ENCODE measurements at regions not wholly inside any gene's neighbourhood (a gene's known extent, or its start where the extent isn't known, plus 50 kb on each side); places are given as distances from the start of the nearest gene placed in this dataset.

DNA sequence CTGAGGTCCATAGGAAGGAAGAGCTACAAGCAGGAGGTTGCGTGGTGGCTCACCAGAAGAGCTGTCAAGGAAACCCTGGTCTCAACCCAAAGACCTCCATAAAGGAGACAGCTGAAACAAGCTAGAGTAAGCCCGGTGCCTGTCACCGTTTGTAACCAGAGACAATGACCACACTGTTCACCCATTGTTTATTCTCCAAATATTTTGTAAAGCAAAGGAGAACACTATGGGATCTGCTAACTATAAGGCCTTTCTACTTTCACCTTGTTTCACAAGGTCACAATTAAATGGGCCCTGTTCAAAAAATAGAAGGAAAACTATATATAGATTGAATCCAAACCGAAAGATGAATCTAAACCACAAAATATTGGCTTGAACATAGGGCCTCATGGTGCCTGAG, 128.9 kb upstream of the TPRG1 start:
- peaks cover 35% of the 10 kb centered on the region for H3K4me1 Mint-ChIP-seq (ENCODE audit: low read depth)
- no peak overlapping the region for H3K27ac Mint-ChIP-seq
- intact Hi-C loops (cut with micrococcal nuclease) = no loop called here
- no peaks in the 10 kb centered on the region for H3K36me3 Mint-ChIP-seq (ENCODE audit: low read depth)
- no peak overlapping the region for H3K4me3 Mint-ChIP-seq
- no peaks in the 10 kb centered on the region for H3K27me3 Mint-ChIP-seq
- no peaks in the 10 kb centered on the region for H3K9me3 Mint-ChIP-seq

DNA sequence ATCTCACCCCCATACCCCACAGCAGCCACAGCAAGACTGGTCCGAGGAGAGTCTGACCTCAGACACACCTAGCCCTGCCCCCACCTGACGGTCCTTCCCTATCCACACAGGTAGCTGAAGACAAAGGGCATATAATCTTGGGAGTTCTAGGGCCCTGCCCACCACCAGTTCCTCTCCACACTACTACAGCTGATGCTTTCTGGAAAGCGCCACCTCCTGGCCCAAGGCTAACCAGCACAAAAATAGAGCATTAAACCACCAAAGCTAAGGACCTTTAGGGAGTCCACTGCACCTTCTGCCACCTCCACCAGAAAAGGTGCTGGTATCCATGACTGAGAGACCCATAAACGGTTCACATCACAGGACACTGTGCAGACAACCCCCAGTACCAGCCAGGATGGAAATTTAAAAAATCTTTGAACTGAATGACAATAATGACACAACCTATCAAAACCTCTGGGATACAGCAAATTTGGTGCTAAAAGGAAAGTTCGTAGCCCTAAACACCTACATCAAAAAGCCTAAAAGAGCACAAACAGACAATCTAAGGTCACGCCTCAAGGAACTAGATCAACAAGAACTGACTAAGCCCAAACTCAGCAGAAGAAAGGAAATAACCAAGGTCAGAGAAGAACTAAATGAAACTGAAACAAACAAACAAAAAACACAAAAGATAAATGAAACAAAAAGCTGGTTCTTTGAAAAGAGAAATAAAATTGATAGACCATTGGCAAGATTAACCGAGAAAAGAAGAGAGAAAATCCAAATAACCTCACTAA, 122.1 kb upstream of the TPRG1 start:
- Mint-ChIP-seq H3K9me3 (peaks cover 56% of the 10 kb centered on the region), H3K4me3 (no peak overlapping the region), H3K27me3 (no peaks in the 10 kb centered on the region), H3K4me1 (ENCODE audit: low read depth) (peaks cover 26% of the 10 kb centered on the region), H3K27ac (peak overlapping the region; percentile 20), H3K36me3 (ENCODE audit: low read depth) (no peaks in the 10 kb centered on the region)
- intact Hi-C loops (cut with micrococcal nuclease) = no loop called here

DNA sequence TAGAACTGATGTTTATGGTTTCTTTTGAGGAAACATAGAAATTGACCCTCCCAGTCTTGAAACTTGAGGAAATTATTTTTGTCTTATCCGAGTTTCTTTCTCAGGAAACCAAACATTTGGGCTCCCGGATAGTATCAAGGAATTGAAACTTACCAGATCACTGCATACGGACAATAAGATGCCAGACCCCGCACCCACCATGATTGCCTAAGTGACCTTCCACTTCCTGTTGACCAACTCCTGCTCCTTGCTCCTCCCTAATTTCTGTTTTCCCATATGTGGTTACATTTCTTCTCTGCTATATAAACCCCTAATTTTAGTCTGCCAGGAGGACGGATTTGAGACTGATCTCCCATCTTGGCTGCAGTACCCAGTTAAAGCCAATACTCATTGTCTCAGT, 118.4 kb upstream of the TPRG1 start:
- H3K27me3 Mint-ChIP-seq = no peaks in the 10 kb centered on the region
- H3K4me1 Mint-ChIP-seq (ENCODE audit: low read depth) = peaks cover 26% of the 10 kb centered on the region
- no peaks in the 10 kb centered on the region for H3K36me3 Mint-ChIP-seq (ENCODE audit: low read depth)
- H3K27ac Mint-ChIP-seq = peak overlapping the region; percentile 33
- no peak overlapping the region for H3K4me3 Mint-ChIP-seq
- intact Hi-C loops (cut with micrococcal nuclease) = no loop called here
- peaks cover 67% of the 10 kb centered on the region for H3K9me3 Mint-ChIP-seq

DNA sequence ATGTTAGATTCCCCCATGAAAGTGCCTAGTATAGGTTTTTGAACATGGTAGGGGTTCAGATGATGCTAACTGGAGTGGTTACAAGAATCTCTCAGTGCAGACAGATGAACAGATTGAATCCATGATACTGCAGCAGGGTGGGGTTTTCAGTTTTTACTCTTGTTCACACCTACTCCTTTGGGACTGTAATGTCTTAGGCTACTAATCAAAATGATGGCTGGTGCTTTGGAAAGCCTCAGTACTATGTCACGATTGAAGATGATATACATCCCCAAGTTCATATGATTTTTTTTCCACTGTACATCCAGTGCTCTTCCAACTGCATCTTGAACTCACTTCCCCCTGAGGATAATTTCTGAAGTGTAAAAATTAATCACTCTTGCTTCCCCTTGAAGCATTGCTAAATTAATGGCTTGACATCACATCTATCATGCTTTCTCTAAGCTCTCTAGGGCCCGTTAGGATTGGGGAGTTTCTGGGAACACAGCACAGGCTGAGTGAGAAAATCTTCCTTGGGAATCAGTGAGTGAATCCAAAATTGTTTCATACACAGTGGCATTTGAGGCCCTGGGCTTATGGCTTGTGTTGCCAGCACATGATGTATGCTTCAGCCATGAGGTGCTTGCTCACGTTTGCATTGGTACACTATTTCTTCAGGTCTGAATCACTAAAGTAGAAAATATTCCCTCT, 115.0 kb upstream of the TPRG1 start:
- H3K9me3 Mint-ChIP-seq = peaks cover 52% of the 10 kb centered on the region
- H3K4me1 Mint-ChIP-seq (ENCODE audit: low read depth) = peaks cover 17% of the 10 kb centered on the region
- intact Hi-C loops (cut with micrococcal nuclease) = no loop called here
- no peak overlapping the region for H3K27ac Mint-ChIP-seq
- H3K4me3 Mint-ChIP-seq = no peak overlapping the region
- no peaks in the 10 kb centered on the region for H3K27me3 Mint-ChIP-seq
- H3K36me3 Mint-ChIP-seq (ENCODE audit: low read depth) = no peaks in the 10 kb centered on the region

DNA sequence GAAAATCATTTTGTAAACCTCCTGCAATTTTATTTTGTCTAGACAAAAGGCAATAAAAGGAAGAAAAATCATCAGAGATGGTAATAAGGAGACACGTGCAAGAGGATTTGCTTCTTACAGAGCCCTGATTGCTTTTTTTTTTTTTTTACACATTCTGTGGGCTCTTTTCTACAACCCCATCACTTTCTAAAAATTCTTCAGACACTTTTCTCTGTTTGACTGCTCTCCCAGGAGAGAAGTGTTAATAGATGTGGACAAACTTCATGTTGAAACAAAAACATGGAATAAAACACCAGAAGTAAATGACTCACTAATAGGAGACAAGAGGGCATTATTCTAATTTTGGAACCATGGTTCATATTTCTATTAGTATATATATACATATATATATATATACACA, 114.4 kb upstream of the TPRG1 start:
- Mint-ChIP-seq H3K9me3 (peaks cover 52% of the 10 kb centered on the region), H3K27me3 (no peaks in the 10 kb centered on the region), H3K27ac (no peak overlapping the region), H3K36me3 (ENCODE audit: low read depth) (no peaks in the 10 kb centered on the region), H3K4me1 (ENCODE audit: low read depth) (peaks cover 17% of the 10 kb centered on the region), H3K4me3 (no peak overlapping the region)
- intact Hi-C loops (cut with micrococcal nuclease) = no loop called here

DNA sequence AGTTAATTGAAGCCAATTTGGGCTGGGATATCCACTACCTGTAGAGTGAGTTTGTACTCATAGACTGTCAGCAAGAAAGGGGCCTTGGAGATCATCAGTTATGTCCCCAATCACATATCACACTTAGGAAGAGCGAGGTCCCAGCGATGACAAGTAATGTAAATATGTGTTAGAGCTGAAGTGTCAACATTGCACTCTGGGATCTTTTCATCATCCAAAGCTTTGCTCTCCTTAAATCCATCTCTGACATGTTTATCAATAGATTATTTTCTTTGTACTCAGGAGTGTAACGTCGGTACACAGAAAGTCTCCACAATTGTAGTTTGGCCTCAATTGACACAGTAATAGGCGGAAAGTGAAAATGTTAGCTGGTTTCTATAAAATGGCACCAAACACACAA, 113.7 kb upstream of the TPRG1 start:
- no peak overlapping the region for H3K4me3 Mint-ChIP-seq
- H3K4me1 Mint-ChIP-seq (ENCODE audit: low read depth) = peaks cover 11% of the 10 kb centered on the region
- no peaks in the 10 kb centered on the region for H3K36me3 Mint-ChIP-seq (ENCODE audit: low read depth)
- peaks cover 52% of the 10 kb centered on the region for H3K9me3 Mint-ChIP-seq
- H3K27ac Mint-ChIP-seq = no peak overlapping the region
- intact Hi-C loops (cut with micrococcal nuclease) = no loop called here
- no peaks in the 10 kb centered on the region for H3K27me3 Mint-ChIP-seq

DNA sequence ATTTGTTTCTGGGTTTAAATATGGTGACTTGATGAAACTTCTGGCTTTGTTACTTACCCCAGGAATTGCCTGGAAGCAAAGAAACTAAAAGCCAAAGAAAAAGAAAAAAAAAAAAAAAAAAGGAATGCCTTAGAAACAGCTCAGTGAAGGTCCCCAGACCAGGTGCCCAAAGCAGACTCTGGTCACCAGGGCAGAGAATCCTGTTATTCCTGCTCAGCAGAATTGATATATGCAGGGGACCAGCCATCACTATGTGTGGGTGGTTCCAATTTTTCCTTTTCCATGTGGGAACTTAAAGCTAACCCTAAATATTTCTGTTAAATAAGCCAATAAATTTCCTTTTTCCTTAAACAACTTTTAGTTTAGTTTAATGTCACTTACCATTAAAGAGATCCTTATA, 100.8 kb upstream of the TPRG1 start:
- Mint-ChIP-seq H3K4me1 (ENCODE audit: low read depth) (no peaks in the 10 kb centered on the region), H3K9me3 (peaks cover 20% of the 10 kb centered on the region), H3K27me3 (no peaks in the 10 kb centered on the region), H3K4me3 (no peak overlapping the region), H3K27ac (no peak overlapping the region), H3K36me3 (ENCODE audit: low read depth) (no peaks in the 10 kb centered on the region)
- intact Hi-C loops (cut with micrococcal nuclease) = no loop called here

DNA sequence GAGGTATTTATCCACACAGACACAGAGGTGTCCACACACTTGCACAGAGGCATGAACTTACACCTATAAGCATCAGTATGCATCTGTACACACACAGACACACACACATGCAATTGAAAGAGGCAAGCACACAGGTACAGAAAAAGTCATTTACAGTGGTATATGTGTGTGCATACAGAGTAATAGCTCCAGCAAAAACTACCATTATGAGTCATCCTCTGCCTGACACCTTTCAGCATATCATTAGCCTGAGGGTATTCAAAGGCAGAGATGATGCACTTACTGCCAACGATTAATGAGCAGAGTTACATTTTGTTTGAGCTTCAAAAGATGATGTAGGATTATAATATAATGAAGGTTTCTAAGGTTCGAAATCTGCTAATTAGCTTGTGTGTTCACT, 100.3 kb upstream of the TPRG1 start:
- intact Hi-C loops (cut with micrococcal nuclease) = no loop called here
- Mint-ChIP-seq H3K4me1 (ENCODE audit: low read depth) (no peaks in the 10 kb centered on the region), H3K27me3 (no peaks in the 10 kb centered on the region), H3K4me3 (no peak overlapping the region), H3K36me3 (ENCODE audit: low read depth) (no peaks in the 10 kb centered on the region), H3K9me3 (peaks cover 17% of the 10 kb centered on the region), H3K27ac (no peak overlapping the region)

DNA sequence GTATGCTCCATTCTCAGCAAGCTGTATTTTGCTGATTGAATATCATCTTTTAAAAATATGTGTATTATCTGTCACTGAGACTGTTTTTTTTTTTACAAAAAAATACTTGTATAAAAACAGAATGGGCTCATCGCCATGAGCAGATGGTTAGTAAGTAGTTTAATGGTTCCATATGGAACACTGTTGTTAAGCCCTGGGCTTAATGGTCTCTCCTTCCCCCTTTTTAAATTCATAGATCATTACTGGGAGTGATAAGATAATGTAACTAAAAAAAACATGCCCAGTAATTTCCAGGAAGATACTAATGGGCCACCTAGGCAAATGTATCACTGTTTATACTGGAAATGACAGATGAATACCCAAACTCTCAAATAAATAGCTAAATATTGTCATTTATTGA, 95.3 kb upstream of the TPRG1 start:
- H3K27me3 Mint-ChIP-seq = peaks cover 2% of the 10 kb centered on the region
- no peak overlapping the region for H3K27ac Mint-ChIP-seq
- H3K36me3 Mint-ChIP-seq (ENCODE audit: low read depth) = no peaks in the 10 kb centered on the region
- no peaks in the 10 kb centered on the region for H3K9me3 Mint-ChIP-seq
- intact Hi-C loops (cut with micrococcal nuclease) = no loop called here
- no peak overlapping the region for H3K4me3 Mint-ChIP-seq
- H3K4me1 Mint-ChIP-seq (ENCODE audit: low read depth) = no peaks in the 10 kb centered on the region

DNA sequence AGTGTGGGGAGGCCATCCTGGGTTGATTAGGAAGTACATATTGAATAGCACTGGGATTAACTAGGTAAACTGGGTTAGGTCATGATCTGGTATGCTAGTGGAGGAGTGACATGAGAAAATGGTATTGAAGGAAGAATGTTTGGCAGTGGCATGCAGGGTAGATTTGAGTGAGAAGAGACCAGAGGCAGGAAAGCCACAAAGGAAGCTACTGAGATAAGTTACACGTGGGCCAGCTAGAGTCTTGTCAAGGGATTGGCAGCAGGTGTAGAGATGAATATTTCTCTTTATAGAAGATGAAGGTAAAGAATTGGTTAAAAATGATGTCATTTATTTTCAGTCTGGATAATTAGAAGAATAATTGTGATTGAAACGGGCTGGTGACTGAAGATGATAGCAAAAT, 91.0 kb upstream of the TPRG1 start:
- no peak overlapping the region for H3K27ac Mint-ChIP-seq
- no peak overlapping the region for H3K4me3 Mint-ChIP-seq
- H3K4me1 Mint-ChIP-seq (ENCODE audit: low read depth) = no peaks in the 10 kb centered on the region
- H3K27me3 Mint-ChIP-seq = peaks cover 2% of the 10 kb centered on the region
- H3K9me3 Mint-ChIP-seq = no peaks in the 10 kb centered on the region
- intact Hi-C loops (cut with micrococcal nuclease) = no loop called here
- H3K36me3 Mint-ChIP-seq (ENCODE audit: low read depth) = no peaks in the 10 kb centered on the region

DNA sequence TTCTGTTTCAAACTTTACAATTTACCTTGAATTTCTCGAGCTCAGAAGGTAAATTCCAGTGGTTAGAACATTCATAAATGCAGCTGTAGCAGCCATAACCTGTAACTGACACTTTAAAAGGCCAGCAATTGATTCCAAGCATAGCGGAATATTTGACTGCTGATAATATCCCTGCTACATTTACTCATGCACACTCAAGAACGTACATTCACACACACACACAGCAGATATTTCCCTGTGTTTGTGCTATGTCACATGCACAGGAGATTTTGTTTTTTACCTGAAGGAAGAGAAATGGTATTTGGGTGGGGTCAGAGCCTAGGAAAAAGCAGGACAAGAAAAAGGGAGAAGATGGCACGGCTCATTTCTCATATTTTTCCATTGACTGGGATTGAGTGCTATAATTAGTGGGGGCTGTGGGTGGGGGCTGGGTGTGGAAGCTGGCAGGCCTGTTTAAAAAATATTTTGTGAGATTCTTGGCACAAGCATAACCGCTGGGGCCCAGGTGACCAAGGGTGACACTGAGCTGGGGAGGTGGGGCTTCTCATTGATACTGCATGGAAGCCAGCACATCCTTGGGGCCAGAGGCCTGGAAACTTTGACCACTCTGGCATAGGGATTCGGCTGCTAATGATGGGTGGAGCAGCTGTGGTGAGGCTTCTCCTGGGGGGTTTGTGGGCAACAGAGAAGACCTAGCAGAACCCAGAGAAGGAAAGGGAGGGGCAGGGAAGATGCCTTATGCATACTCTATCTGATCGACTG, 88.9 kb upstream of the TPRG1 start:
- Mint-ChIP-seq H3K27ac (no peak overlapping the region), H3K36me3 (ENCODE audit: low read depth) (no peaks in the 10 kb centered on the region), H3K9me3 (no peaks in the 10 kb centered on the region), H3K4me1 (ENCODE audit: low read depth) (no peaks in the 10 kb centered on the region), H3K4me3 (no peak overlapping the region), H3K27me3 (peaks cover 2% of the 10 kb centered on the region)
- intact Hi-C loops (cut with micrococcal nuclease) = no loop called here

DNA sequence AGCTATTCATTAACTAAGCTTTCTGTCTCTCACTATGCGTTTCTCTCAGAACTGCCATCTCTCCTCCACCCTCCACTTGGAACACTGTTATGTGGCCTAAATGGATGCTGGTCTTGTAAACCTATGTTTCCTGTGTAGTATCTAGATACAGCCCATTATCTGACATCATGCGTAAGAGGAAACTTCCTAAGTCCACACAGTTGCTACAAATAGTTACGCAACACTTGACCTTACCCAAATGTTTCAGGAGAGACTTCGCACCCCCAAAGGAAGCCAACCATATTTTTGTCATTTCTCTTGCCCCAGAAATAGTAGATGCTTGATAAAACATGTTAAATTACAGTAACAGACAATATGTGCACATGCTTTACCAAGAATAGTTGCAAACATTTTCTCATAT, 87.2 kb upstream of the TPRG1 start:
- no peak overlapping the region for H3K4me3 Mint-ChIP-seq
- H3K27me3 Mint-ChIP-seq = no peaks in the 10 kb centered on the region
- H3K4me1 Mint-ChIP-seq (ENCODE audit: low read depth) = no peaks in the 10 kb centered on the region
- H3K9me3 Mint-ChIP-seq = no peaks in the 10 kb centered on the region
- intact Hi-C loops (cut with micrococcal nuclease) = no loop called here
- no peaks in the 10 kb centered on the region for H3K36me3 Mint-ChIP-seq (ENCODE audit: low read depth)
- no peak overlapping the region for H3K27ac Mint-ChIP-seq

DNA sequence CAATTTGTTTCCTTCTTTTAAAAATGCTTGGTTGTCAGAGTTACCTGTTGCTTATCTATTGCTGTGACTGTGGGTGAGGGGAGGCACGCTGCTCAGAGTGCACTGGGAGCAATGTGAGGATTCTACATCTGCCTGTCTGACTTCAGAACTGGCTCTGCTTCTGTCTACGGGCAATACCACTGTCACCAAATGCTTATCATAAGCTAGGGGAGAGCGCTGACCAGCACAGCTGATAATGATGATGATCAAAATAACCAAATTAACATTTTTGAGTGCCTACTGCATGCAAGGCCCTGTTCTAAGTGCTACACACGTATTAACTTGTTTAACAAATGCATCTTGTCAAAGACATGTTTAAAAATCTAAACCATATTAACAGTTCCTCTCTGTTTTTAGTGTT, 79.2 kb upstream of the TPRG1 start:
- Mint-ChIP-seq H3K9me3 (no peaks in the 10 kb centered on the region), H3K4me1 (ENCODE audit: low read depth) (no peaks in the 10 kb centered on the region), H3K27me3 (no peaks in the 10 kb centered on the region), H3K4me3 (no peak overlapping the region), H3K27ac (no peak overlapping the region), H3K36me3 (ENCODE audit: low read depth) (no peaks in the 10 kb centered on the region)
- intact Hi-C loops (cut with micrococcal nuclease) = no loop called here

DNA sequence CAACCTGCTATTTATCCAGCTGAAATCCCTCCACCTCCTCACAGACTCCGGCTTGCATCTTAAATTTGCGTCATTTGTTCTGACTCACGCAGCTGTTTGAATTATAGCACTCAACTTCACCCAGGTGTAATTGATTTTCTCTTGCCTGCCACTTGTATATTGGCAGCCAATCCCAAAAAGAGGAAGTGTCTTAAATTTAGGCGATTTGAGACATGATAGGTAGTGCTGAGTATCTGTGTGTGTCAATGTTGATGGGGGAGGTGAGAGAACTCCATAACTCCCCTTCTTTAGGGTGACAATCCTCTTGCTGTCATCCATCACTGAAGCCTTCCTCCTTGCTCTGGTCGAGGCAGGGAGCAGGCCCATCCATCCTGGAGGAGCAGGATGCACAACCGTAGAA, 77.2 kb upstream of the TPRG1 start:
- H3K4me1 Mint-ChIP-seq (ENCODE audit: low read depth) = peaks cover 6% of the 10 kb centered on the region
- H3K9me3 Mint-ChIP-seq = no peaks in the 10 kb centered on the region
- no peak overlapping the region for H3K27ac Mint-ChIP-seq
- no peaks in the 10 kb centered on the region for H3K36me3 Mint-ChIP-seq (ENCODE audit: low read depth)
- H3K27me3 Mint-ChIP-seq = no peaks in the 10 kb centered on the region
- intact Hi-C loops (cut with micrococcal nuclease) = no loop called here
- no peak overlapping the region for H3K4me3 Mint-ChIP-seq
